Activated naive CD8-positive, alpha-beta T cell treated with anti-CD3 and anti-CD28 coated beads for 36 hours (primary cell): ENCODE measurements at regions not wholly inside any gene's neighbourhood (a gene's known extent, or its start where the extent isn't known, plus 50 kb on each side); places are given as distances from the start of the nearest gene placed in this dataset.

ENCODE experiments used
- DNase-seq: peaks from one replicate; pipeline ENCODE4 v3.0.0; 2021
- H3K27ac Mint-ChIP-seq: one replicate; pipeline ENCODE4 v1.8.0; 2022; ENCODE audit warnings: mild to moderate bottlenecking, moderate library complexity, mixed read lengths
- H3K27me3 Mint-ChIP-seq: one replicate; pipeline ENCODE4 v1.8.0; 2022; ENCODE audit warnings: mild to moderate bottlenecking, mixed read lengths
- H3K36me3 Mint-ChIP-seq: one replicate; pipeline ENCODE4 v1.8.0; 2021; ENCODE audit warnings: mild to moderate bottlenecking, mixed read lengths
- H3K4me1 Mint-ChIP-seq: one replicate; pipeline ENCODE4 v1.8.0; 2021; ENCODE audit warnings: mixed read lengths
- H3K4me3 Mint-ChIP-seq: one replicate; pipeline ENCODE4 v1.8.0; 2022; ENCODE audit warnings: mild to moderate bottlenecking, moderate library complexity, mixed read lengths
- H3K9me3 Mint-ChIP-seq: one replicate; pipeline ENCODE4 v1.8.0; 2022; ENCODE audit warnings: mixed read lengths

DNA sequence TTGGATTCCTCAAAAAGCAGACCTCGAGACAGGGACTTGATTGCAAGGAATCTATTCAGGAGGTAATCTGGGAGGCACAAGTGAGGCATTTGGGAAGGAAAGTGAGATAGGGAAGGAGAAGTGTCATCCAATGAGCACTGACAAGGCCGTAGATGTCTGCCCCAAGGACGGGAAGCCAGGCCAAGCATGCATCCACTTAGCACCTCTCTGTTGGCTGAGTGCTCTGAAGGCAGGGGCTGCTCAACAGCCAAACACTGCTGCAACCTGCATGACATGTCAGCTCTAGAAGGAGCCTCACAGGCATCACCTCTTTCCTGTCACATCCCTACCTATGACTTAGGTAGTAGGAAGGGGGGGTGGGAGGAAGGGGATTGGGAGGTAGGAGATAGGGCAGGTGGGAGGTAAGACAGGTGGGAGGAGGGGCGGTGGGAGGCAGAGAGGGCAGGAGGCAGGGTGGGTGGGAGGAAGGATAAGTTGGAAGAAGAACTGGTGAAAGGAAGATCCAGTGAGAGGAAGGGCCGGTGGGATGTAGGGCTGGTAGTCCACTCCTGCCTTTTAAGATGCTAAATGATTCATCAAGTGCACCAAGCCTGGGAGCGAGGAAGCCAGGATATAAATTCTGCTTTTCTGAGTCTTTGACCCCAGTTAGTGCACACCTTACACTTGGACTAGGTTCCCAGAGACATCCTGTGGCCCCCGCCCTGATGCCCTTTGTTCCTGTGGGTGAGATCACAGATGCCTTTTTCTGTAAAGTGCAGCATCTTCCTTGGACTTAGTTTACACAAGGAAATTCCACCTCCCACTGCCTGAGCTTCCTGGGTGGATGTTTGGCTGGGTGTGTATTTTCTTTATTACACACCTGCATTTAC is 83.8 kb upstream of the NXT1 start:
- Mint-ChIP-seq H3K27ac (no peak overlapping the region), H3K9me3 (peaks cover 14% of the 10 kb centered on the region), H3K4me3 (no peak overlapping the region), H3K27me3 (no peaks in the 10 kb centered on the region), H3K36me3 (no peaks in the 10 kb centered on the region), H3K4me1 (no peaks in the 10 kb centered on the region)
- DNase-seq, result no peak

DNA sequence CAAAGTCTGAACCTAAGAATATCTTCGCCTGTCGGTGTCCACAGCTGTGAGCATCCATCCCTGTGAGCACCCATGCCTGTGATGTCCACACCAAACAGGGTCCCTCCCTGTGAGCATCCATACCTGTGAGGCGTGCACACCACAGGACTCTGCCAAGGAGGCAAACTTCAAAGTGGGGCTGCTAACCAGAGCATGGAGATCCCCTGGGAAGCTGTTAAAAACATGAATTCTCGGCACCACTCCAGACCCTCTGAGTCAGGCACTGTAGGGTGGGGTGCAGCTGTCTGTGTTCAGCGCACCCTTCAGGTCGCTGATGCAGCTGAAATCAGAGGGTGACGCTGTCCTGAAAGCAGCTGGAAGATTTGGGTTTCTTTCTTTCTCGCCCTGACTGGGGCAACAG is 85.4 kb upstream of the NXT1 start:
- Mint-ChIP-seq H3K27me3 (no peaks in the 10 kb centered on the region), H3K9me3 (peaks cover 14% of the 10 kb centered on the region), H3K27ac (no peak overlapping the region), H3K4me3 (no peak overlapping the region), H3K36me3 (no peaks in the 10 kb centered on the region), H3K4me1 (no peaks in the 10 kb centered on the region)
- DNase-seq, result no peak

DNA sequence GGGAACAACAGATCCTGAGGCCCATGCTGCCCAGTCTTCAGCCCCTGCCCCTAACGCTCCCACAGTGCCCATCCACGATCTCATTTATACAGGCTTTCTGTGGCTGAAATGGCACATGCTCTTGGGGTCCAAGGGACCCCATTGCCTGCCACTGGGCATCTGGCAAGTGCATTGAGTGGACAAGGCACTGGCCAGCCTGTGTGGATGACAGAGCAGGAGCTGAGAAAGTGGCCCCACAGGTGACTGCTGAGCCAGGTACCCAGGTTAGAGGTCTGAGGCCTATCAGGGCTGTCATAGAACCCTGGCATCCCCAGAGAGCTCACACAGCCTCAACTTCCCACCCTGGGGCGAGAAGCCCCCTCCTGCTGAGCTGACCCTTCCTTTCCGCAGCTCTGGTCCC is 86.0 kb upstream of the NXT1 start:
- H3K9me3 Mint-ChIP-seq, result peaks cover 14% of the 10 kb centered on the region
- DNase-seq, result no peak
- H3K4me1 Mint-ChIP-seq, result no peaks in the 10 kb centered on the region
- no peak overlapping the region for H3K27ac Mint-ChIP-seq
- no peak overlapping the region for H3K4me3 Mint-ChIP-seq
- no peaks in the 10 kb centered on the region for H3K36me3 Mint-ChIP-seq
- H3K27me3 Mint-ChIP-seq, result no peaks in the 10 kb centered on the region

DNA sequence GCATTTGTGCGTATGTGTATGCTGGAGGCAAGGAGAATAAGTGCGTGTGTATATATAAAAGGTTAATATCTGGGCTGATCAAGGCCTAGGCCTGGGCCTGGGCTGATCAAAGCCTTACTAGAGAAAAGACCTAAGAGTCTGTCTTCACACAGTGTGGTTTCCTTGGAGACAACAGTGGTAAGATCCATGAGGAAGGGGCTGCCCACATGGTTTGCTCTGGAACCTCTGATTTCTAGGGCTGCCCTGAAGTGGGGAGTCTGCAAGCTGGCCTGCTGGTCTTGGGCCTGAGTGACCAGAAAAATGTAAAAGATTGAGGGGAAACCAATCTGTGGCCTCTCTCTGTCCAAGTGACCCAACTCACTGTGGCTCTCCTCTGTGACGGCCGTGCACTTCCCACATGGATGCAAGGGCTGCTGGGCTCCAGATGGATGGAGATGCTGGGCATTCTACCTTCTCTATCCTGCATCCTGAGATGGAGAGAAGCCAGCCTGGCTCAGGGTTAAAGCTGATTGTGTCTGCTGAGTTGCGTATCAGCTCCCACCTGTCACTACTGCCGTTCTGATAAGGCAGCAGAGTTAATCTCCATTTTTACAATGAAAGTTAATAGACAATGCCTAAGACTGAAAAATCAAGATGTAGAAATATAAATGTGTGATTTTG is 90.3 kb upstream of the NXT1 start:
- H3K9me3 Mint-ChIP-seq, result peaks cover 4% of the 10 kb centered on the region
- H3K4me1 Mint-ChIP-seq, result peaks cover 2% of the 10 kb centered on the region
- no peaks in the 10 kb centered on the region for H3K27me3 Mint-ChIP-seq
- H3K36me3 Mint-ChIP-seq, result no peaks in the 10 kb centered on the region
- H3K4me3 Mint-ChIP-seq, result no peak overlapping the region
- DNase-seq, result no peak
- no peak overlapping the region for H3K27ac Mint-ChIP-seq

DNA sequence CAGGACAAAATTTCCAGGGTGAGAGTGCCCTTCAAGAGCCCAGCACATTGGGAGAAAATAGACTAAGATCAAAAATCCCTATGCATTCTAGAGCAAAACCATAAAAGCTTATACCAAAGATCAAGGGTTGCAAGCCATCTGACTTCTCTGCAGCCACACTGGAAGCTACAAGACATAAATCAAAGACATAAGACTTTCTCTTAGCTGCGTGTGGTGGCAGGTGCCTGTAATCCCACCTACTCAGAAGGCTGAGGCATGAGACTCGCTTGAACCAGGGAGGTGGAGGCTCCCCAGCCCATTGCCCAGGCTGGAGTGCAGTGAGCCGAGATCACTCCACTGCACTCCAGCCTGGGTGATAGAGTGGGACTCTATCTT is 91.9 kb upstream of the NXT1 start:
- Mint-ChIP-seq H3K4me3 (no peak overlapping the region), H3K4me1 (peaks cover 2% of the 10 kb centered on the region), H3K9me3 (peaks cover 2% of the 10 kb centered on the region), H3K27ac (no peak overlapping the region), H3K27me3 (peaks cover 4% of the 10 kb centered on the region), H3K36me3 (no peaks in the 10 kb centered on the region)
- DNase-seq, result no peak

DNA sequence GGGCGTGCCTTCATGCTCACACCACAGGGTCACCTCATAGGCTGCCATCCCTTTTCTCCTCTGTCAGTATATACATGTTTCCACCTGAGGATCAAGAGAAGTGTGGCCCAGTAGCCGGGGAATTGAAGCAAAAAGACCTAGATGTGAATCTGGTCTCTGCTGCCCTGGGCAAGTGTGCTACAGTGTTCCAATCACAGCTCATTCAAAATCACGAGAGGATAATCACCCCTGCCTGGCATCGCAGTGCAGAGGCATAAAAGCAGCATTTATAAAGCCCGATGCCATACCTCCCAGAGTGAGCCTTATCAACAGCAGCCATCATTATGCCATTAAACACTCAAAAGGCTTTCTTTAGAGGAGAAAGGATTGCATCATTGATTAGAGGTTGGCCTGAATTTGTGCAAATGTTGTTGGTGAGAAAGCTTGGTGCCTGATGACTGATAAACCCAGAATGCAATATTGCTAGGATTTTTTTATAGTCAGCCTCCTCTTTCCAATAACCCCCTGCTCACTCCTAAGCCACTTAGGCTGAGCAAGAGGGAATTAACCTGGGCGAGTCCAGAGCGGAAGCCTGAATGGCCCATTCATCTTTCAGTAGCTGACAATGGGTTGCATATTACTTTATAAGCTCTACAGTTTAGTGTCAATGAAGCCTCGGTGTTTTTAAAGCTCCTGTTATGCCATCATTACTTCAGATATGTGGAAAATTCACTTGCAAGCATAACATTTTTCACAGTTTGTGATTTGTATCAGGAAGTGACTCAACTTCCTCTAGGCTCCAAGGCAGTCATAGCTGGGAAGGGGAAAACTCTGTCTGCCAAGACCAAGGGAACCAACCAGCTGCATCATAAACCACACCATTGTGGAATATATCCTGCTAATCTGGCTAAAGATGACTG is 92.5 kb upstream of the NXT1 start:
- H3K9me3 Mint-ChIP-seq, result no peaks in the 10 kb centered on the region
- H3K4me3 Mint-ChIP-seq, result no peak overlapping the region
- no peaks in the 10 kb centered on the region for H3K36me3 Mint-ChIP-seq
- H3K27me3 Mint-ChIP-seq, result peaks cover 4% of the 10 kb centered on the region
- DNase-seq, result no peak
- H3K4me1 Mint-ChIP-seq, result peaks cover 2% of the 10 kb centered on the region
- no peak overlapping the region for H3K27ac Mint-ChIP-seq

DNA sequence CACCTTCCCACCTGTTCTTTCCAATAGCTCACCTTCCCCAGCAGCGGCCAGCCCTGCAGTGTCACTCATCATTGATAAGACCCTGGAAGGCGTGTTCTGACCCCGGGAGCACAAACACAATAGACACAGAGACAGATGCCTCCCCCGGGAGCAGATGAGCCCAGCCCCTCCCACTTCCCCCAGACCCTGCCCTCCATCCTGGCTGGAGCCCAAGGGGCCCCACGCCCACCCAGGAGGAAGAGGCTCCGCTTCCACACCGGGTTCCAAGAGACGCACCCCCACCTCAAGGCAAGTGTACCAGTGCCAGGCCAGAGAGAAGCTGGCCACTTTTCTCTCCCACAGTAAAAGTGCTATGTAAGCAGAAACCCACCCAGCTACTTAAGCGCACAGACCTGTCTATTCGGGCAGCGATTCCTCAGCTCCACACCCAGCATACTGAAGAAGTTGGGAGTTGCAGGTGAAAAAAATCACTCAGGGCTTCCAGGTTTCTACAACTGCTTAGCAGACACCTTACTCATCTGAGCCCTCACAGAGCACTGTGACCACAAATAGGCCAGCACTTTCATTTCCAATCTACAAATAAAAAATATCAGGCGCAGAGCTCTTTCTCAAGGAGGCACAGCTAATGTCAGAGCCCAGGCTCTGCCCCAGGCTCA is 93.4 kb upstream of the NXT1 start:
- no peak for DNase-seq
- Mint-ChIP-seq H3K36me3 (no peaks in the 10 kb centered on the region), H3K4me1 (peaks cover 2% of the 10 kb centered on the region), H3K9me3 (no peaks in the 10 kb centered on the region), H3K27me3 (peaks cover 8% of the 10 kb centered on the region), H3K27ac (no peak overlapping the region), H3K4me3 (no peak overlapping the region)

DNA sequence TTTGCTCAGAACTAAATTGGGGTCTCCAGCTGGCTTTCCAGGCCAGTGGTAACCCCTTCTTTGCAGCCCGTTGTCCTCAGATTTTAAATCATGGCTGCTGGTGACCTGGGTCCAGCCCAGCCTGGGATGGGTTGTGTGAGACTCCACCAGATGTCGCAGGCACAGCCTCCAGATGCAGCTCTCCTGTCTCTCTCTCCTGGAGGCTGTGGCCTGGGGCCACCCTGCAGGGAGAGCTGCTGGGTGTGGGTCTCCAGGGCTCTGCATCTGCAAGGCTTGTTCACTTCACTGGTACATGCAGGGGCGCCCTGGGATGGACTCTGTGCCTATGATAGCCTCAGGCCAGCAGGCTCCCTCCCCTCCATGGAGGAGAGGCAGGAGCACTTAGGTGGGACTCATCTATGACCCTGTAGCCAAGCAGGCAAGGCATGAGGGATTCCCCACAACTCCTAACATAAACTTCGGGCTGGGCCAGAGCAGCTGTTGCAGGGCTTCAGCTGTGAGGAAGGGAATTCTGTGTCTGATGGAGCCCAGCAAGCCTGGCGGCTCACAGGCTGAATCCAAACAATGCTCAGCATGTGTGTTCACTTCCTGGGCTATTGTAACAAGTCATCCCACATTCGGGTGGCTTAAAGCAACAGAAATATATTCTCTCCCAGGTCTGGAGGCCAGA is 94.7 kb upstream of the NXT1 start:
- H3K9me3 Mint-ChIP-seq, result no peaks in the 10 kb centered on the region
- no peak overlapping the region for H3K4me3 Mint-ChIP-seq
- H3K27ac Mint-ChIP-seq, result no peak overlapping the region
- peaks cover 2% of the 10 kb centered on the region for H3K4me1 Mint-ChIP-seq
- H3K27me3 Mint-ChIP-seq, result peaks cover 12% of the 10 kb centered on the region
- H3K36me3 Mint-ChIP-seq, result no peaks in the 10 kb centered on the region
- DNase-seq, result no peak

DNA sequence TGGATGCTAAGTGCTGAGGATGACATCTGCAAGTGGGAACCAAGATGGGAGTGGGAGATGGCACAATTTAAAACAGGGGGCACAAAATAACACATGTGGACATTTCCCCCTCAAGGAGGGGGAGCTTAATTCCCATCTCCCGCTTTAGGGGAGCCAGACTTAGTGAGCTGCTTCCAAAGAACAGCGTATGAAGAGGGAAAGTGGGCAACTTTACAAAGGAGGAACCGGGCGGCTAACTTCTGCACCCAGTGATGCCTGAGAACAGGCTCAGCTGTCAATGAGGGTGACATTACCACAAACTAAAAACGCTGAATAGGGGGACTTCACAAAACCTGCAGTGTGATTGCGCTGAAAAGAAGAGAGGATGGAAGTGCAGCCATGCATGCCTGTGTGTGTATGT is 95.5 kb upstream of the NXT1 start:
- Mint-ChIP-seq H3K27ac (no peak overlapping the region), H3K4me3 (no peak overlapping the region), H3K36me3 (no peaks in the 10 kb centered on the region), H3K4me1 (peaks cover 2% of the 10 kb centered on the region), H3K9me3 (no peaks in the 10 kb centered on the region), H3K27me3 (peaks cover 12% of the 10 kb centered on the region)
- DNase-seq, result no peak

DNA sequence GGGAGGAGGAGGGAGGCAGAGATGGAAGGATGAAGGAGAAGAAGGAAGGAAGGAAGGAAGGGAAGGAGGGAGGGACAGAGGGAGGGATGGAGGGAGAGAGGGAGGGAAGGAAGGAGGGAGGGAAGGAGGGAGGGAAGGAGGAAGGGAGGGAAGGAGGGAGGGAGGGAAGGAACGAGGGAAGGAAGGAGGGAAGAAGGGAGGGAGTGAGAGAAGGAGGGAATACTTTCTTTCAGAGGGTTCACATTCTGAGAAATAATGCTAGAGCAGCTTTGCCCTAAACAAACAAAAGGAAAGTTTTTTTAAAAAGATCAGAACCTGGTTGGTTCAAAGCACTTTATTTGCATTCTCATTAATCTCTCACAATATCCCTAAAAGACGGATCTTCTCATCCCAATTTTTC is 96.1 kb upstream of the NXT1 start:
- DNase-seq, result no peak
- Mint-ChIP-seq H3K27me3 (peaks cover 12% of the 10 kb centered on the region), H3K9me3 (no peaks in the 10 kb centered on the region), H3K27ac (no peak overlapping the region), H3K4me1 (peaks cover 2% of the 10 kb centered on the region), H3K4me3 (no peak overlapping the region), H3K36me3 (no peaks in the 10 kb centered on the region)

DNA sequence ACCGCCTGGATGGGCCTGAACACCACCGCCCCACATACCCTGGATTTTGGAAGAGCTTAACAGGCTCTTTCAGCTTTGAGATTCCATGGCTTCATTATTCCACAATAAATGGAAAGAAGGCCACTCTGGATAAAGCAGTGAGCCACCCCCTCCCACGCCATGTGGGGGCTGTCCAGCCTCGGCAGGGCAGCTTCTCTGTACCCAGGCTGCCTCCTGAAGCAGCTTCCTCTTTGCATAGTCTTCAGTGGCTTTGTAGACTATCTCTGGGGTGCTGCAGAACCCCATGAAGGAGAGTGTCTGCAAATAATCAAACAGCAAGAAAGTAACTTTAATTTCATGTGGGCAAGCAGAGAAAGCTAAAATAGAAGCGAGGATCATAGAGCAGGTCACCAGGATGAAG is 96.6 kb upstream of the NXT1 start:
- H3K4me3 Mint-ChIP-seq, result no peak overlapping the region
- H3K36me3 Mint-ChIP-seq, result no peaks in the 10 kb centered on the region
- peaks cover 2% of the 10 kb centered on the region for H3K4me1 Mint-ChIP-seq
- no peaks in the 10 kb centered on the region for H3K9me3 Mint-ChIP-seq
- H3K27me3 Mint-ChIP-seq, result peaks cover 12% of the 10 kb centered on the region
- H3K27ac Mint-ChIP-seq, result no peak overlapping the region
- DNase-seq, result no peak

DNA sequence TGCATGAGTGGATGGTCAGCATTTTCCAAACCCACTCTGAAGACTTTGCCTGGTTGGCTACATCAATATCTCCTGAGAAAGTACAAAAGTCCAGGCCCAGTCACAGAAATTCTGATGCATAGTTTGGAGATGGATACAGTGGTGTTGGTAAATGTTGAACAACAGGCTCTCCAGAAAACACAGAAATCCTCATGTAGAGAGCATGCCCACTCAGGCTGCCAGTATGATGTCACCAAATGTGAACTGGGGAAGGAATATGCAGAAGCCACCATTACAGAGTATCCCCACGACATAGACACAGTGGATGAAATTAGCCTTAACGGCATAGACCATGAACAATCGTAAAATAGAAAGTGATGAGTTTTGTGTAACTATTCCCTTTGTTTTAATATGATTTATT is 97.1 kb upstream of the NXT1 start:
- Mint-ChIP-seq H3K4me1 (peaks cover 2% of the 10 kb centered on the region), H3K36me3 (no peaks in the 10 kb centered on the region), H3K9me3 (no peaks in the 10 kb centered on the region), H3K27me3 (peaks cover 12% of the 10 kb centered on the region), H3K27ac (no peak overlapping the region), H3K4me3 (no peak overlapping the region)
- no peak for DNase-seq

DNA sequence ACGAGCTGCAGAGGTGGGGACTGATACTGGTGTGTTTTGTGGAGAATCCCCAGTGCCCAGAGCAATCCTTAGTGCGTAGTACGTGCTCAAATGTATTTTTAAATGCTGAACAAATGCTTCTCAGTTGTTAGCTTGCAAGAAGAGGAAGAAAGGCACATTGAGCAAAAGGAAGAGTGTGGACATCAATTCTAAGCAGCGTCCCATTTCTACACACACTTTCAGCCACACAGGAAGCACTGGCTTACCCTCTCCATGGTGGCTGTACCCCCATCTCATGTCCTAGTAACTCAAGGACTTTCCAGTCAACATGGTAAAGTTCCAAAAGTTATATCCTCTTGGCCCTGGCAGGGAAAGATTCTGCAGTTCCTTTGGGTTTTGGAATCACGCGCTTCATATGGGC is 98.8 kb upstream of the NXT1 start:
- H3K9me3 Mint-ChIP-seq, result no peaks in the 10 kb centered on the region
- no peak overlapping the region for H3K4me3 Mint-ChIP-seq
- H3K27ac Mint-ChIP-seq, result no peak overlapping the region
- no peak for DNase-seq
- no peaks in the 10 kb centered on the region for H3K36me3 Mint-ChIP-seq
- no peaks in the 10 kb centered on the region for H3K4me1 Mint-ChIP-seq
- H3K27me3 Mint-ChIP-seq, result peaks cover 15% of the 10 kb centered on the region

DNA sequence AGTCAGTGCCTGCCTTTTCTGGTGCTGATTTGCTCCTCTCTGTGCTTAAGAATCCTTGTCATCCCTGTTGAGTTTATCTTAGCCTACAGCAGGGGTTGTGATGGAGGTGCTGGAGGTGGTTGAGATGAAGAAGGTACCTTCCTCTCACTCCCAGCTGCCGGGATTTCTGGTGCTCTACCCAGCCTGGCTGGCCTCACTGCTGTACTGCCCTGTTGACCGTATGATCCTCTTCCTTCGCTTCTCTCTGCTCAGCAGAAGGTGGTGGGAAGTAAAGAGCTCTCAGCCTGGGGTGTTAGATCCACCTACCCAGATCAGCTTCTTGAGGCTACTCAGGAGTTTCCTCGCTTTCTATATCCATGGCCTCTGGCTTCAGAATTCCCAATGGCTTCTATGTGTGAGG is 101.0 kb upstream of the NXT1 start:
- H3K27ac Mint-ChIP-seq, result no peak overlapping the region
- H3K4me3 Mint-ChIP-seq, result no peak overlapping the region
- H3K4me1 Mint-ChIP-seq, result no peaks in the 10 kb centered on the region
- H3K9me3 Mint-ChIP-seq, result no peaks in the 10 kb centered on the region
- DNase-seq, result no peak
- H3K27me3 Mint-ChIP-seq, result peaks cover 15% of the 10 kb centered on the region
- H3K36me3 Mint-ChIP-seq, result no peaks in the 10 kb centered on the region
